ENCODE measurements at regions not wholly inside any gene's neighbourhood (a gene's known extent, or its start where the extent isn't known, plus 50 kb on each side); places are given as distances from the start of the nearest gene placed in this dataset.

- no peak for TF ChIP-seq CTCF (IDR thresholded peaks at IDR 0.05 in 2 of 3, conservative IDR thresholded peaks at IDR 0.05 in 1 of 3; ENCODE audit: borderline replicate concordance in 1 of 3, insufficient read depth in 1 of 3, low read depth in 2 of 3, low read length in 2 of 3)
- TF ChIP-seq POLR2A (IDR thresholded peaks at IDR 0.05; ENCODE audit: borderline replicate concordance, extremely low read depth, insufficient read depth, insufficient read length), result no peak
- no peak for TF ChIP-seq POLR2AphosphoS5 (IDR thresholded peaks at IDR 0.05; ENCODE audit: low read depth, low read length)
- no peak for TF ChIP-seq EZH2phosphoT487 (IDR thresholded peaks at IDR 0.05; ENCODE audit: borderline replicate concordance)
- TF ChIP-seq RAD21 (IDR thresholded peaks at IDR 0.05; ENCODE audit: low read depth), result no peak
- TF ChIP-seq REST (IDR thresholded peaks at IDR 0.05; ENCODE audit: low read depth), result no peak
- TF ChIP-seq ELF1 (IDR thresholded peaks at IDR 0.05; ENCODE audit: borderline replicate concordance, low read depth), result no peak
- no peak for TF ChIP-seq CEBPB (IDR thresholded peaks at IDR 0.05; ENCODE audit: low read depth)
- no peak for TF ChIP-seq ZBTB33 (IDR thresholded peaks at IDR 0.05; ENCODE audit: extremely low read depth, insufficient replicate concordance, low read length)
Measured at GRCh38 chr4:33930497-33930896, 2313.8 kb downstream of the ARAP2 start.

Measured in HCT116 (cell line).